B cell (primary cell): ENCODE measurements at regions not wholly inside any gene's neighbourhood (a gene's known extent, or its start where the extent isn't known, plus 50 kb on each side); places are given as distances from the start of the nearest gene placed in this dataset.

ENCODE experiments used
- ATAC-seq: fragments of 200-7000 bp; cut with Tn5 transposase; one replicate; pipeline ENCODE4 v1.10.0; 2021; ENCODE audit warnings: low read depth, mild to moderate bottlenecking, moderate number of reproducible peaks, moderate library complexity
- CTCF ChIA-PET: fragments of 350-600 bp; sonication (Branson Sonifier 250); formaldehyde crosslinking; loops from one replicate; lab custom pipeline; 2021; ENCODE audit warnings: antibody characterized with exemption, inconsistent platforms; lab: Charles Lee
- POLR2A ChIA-PET: fragments of 350-600 bp; sonication (Branson Sonifier 250); formaldehyde crosslinking; loops from one replicate; lab custom pipeline; 2021; ENCODE audit warnings: antibody characterized with exemption; lab: Charles Lee
- DNase-seq: peaks from one replicate; pipeline ENCODE4 v3.0.0; 2013
- H2AFZ ChIP-seq: 2 replicates; pipeline ENCODE4 v1.6.1; 2012; ENCODE audit warnings: mild to moderate bottlenecking, low read depth, low read length; ENCODE audit not compliant: insufficient read depth, poor library complexity, severe bottlenecking
- H3K27ac ChIP-seq, 2 donors: 1 replicate in 1 of 2; 2 replicates in 1 of 2; pipeline ENCODE4 v1.5.1; 2012 to 2013; ENCODE audit warnings: low read length in 2 of 2, mild to moderate bottlenecking in 2 of 2, moderate library complexity in 1 of 2
- H3K27me3 ChIP-seq, 4 experiments: fragments of 200-600 bp in 1 of 4; sonication (generic) in 1 of 4; replicated peaks in 1 of 4; 1 replicate in 2 of 4; 2 replicates in 2 of 4; pipeline versions ENCODE4 v1.6.1 to v1.7.0; 2013 to 2016; ENCODE audit warnings: low read length in 3 of 4, mild to moderate bottlenecking in 2 of 4, mixed read lengths in 1 of 4, moderate library complexity in 1 of 4; ENCODE audit not compliant: insufficient read depth in 4 of 4, control insufficient read depth in 3 of 4; ENCODE audit errors: control extremely low read depth in 1 of 4
- H3K36me3 ChIP-seq, 2 experiments: replicated peaks in 1 of 2; 1 replicate in 1 of 2; 2 replicates in 1 of 2; pipeline versions ENCODE4 v1.6.1 to v1.7.1; 2013; ENCODE audit warnings: low read length in 1 of 2; ENCODE audit not compliant: insufficient read depth in 2 of 2, control insufficient read depth in 1 of 2; ENCODE audit errors: control extremely low read depth in 1 of 2, extremely low read depth in 1 of 2
- H3K4me1 ChIP-seq, 2 donors: fragments of 200-600 bp in 1 of 2; sonication (generic) in 1 of 2; 1 replicate in 1 of 2; 2 replicates in 1 of 2; pipeline versions ENCODE4 v1.5.1 to v1.6.1; 2013 to 2017; ENCODE audit warnings: low read length in 2 of 2; ENCODE audit not compliant: control insufficient read depth in 2 of 2, insufficient read depth in 2 of 2
- H3K4me2 ChIP-seq: replicated peaks from 2 replicates; pipeline ENCODE3; 2012; ENCODE audit warnings: mild to moderate bottlenecking, low read depth, low read length; ENCODE audit not compliant: poor library complexity, severe bottlenecking
- H3K4me3 ChIP-seq, 5 experiments: fragments of 200-600 bp in 1 of 5; sonication (generic) in 1 of 5; 1 replicate in 3 of 5; 2 replicates in 2 of 5; pipeline versions ENCODE4 v1.5.1 to v1.7.0; 2011 to 2016; ENCODE audit warnings: low read length in 4 of 5, mild to moderate bottlenecking in 4 of 5, low read depth in 2 of 5, control low read depth in 1 of 5, moderate library complexity in 1 of 5; ENCODE audit not compliant: insufficient read depth in 1 of 5; ENCODE audit errors: control extremely low read depth in 1 of 5, extremely low read depth in 1 of 5
- H3K79me2 ChIP-seq: fragments of 200-600 bp; sonication (generic); one replicate; pipeline ENCODE4 v1.6.0; 2016; ENCODE audit warnings: low read length; ENCODE audit not compliant: control insufficient read depth, insufficient read depth
- H3K9ac ChIP-seq: fragments of 200-600 bp; sonication (generic); 2 replicates; pipeline ENCODE4 v1.6.1; 2017; ENCODE audit warnings: mild to moderate bottlenecking, low read length, moderate library complexity
- H3K9me3 ChIP-seq, 3 donors: one replicate each; pipeline versions ENCODE4 v1.6.1 to v1.7.1; 2013; ENCODE audit warnings: low read length in 2 of 3; ENCODE audit not compliant: control insufficient read depth in 2 of 3, insufficient read depth in 1 of 3; ENCODE audit errors: control extremely low read depth in 1 of 3
- H4K20me1 ChIP-seq: 2 replicates; pipeline ENCODE4 v1.6.0; 2012; ENCODE audit warnings: mild to moderate bottlenecking, low read length; ENCODE audit not compliant: insufficient read depth, control insufficient read depth, poor library complexity, severe bottlenecking
- H3K27ac Mint-ChIP-seq: one replicate; pipeline ENCODE4 v1.8.0; 2021; ENCODE audit warnings: mixed read lengths
- H3K27me3 Mint-ChIP-seq: one replicate; pipeline ENCODE4 v1.8.0; 2021; ENCODE audit warnings: mixed read lengths
- H3K4me1 Mint-ChIP-seq: one replicate; pipeline ENCODE4 v1.8.0; 2021; ENCODE audit warnings: mixed read lengths
- H3K4me3 Mint-ChIP-seq: one replicate; pipeline ENCODE4 v1.8.0; 2021; ENCODE audit warnings: mixed read lengths
- H3K9me3 Mint-ChIP-seq: one replicate; pipeline ENCODE4 v1.8.0; 2022; ENCODE audit warnings: mixed read lengths; ENCODE audit not compliant: insufficient read depth
- EZH2 ChIP-seq: IDR thresholded peaks from 2 replicates; pipeline ENCODE4 v1.6.1; 2012; ENCODE audit warnings: borderline replicate concordance, low read depth, mild to moderate bottlenecking, moderate library complexity, low read length; ENCODE audit not compliant: insufficient read depth, poor library complexity, severe bottlenecking
- whole genome bisulfite sequencing: methylation state at CpG from one replicate; pipeline ENCODE4 v1.1.5; 2013; ENCODE audit warnings: missing lambda C conversion rate; ENCODE audit not compliant: insufficient coverage; 5-methylcytosine and 5-hydroxymethylcytosine counted together
- intact Hi-C: fragments of 100-400 bp; cut with micrococcal nuclease; formaldehyde crosslinking; loops from one replicate; pipeline ENCODE4 v1.10.0; 2022
- TF ChIP-seq, protein P1 (sequence below): fragments of 200-600 bp; IDR thresholded peaks from one replicate; pipeline ENCODE4 v1.8.0; 2022; ENCODE audit warnings: antibody characterized with exemption, mild to moderate bottlenecking

DNA sequence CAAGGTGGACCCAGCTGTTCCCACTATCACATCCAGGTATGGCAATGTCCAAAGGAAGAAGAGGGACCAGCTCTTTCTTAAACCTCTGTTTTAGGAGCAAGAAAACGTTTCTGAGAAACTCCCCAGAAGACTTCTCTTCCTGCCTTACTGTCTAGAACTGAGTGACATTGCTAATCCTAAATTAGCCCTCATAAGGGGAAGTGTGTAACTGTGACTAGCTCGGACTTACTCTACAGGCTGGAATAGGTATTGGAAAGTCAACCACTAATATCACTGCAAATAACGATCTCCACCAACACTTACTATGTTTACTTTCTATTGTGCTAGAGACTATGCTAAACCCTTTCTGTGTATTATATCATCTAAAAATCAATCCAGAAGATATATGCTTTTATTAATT lies 49.9 kb upstream of the RELN start:
- no peak overlapping the region for H3K4me3 ChIP-seq
- TF ChIP-seq, protein P1, sequence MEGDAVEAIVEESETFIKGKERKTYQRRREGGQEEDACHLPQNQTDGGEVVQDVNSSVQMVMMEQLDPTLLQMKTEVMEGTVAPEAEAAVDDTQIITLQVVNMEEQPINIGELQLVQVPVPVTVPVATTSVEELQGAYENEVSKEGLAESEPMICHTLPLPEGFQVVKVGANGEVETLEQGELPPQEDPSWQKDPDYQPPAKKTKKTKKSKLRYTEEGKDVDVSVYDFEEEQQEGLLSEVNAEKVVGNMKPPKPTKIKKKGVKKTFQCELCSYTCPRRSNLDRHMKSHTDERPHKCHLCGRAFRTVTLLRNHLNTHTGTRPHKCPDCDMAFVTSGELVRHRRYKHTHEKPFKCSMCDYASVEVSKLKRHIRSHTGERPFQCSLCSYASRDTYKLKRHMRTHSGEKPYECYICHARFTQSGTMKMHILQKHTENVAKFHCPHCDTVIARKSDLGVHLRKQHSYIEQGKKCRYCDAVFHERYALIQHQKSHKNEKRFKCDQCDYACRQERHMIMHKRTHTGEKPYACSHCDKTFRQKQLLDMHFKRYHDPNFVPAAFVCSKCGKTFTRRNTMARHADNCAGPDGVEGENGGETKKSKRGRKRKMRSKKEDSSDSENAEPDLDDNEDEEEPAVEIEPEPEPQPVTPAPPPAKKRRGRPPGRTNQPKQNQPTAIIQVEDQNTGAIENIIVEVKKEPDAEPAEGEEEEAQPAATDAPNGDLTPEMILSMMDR: no peak
- no peak for TF ChIP-seq EZH2
- CTCF ChIA-PET: no interaction called here
- no peak overlapping the region for H3K9ac ChIP-seq
- no peaks in the 10 kb centered on the region for H3K36me3 ChIP-seq
- Mint-ChIP-seq H3K27ac (no peak overlapping the region), H3K9me3 (no peaks in the 10 kb centered on the region), H3K27me3 (peaks cover 4% of the 10 kb centered on the region), H3K4me1 (no peaks in the 10 kb centered on the region), H3K4me3 (no peak overlapping the region)
- H3K27ac ChIP-seq: no peak overlapping the region
- no peaks in the 10 kb centered on the region for H3K4me1 ChIP-seq
- no CpG with 5 or more reads among the region's 3 CpGs for whole genome bisulfite sequencing
- POLR2A ChIA-PET: no interaction called here
- intact Hi-C loops: no loop called here
- DNase-seq (no peak), ATAC-seq (no peak)
- no peaks in the 10 kb centered on the region for H3K79me2 ChIP-seq
- H3K9me3 ChIP-seq: no peaks in the 10 kb centered on the region
- no peak overlapping the region for H3K4me2 ChIP-seq
- no peaks in the 10 kb centered on the region for H3K27me3 ChIP-seq
- no peaks in the 10 kb centered on the region for H4K20me1 ChIP-seq
- no peak overlapping the region for H2AFZ ChIP-seq
